Left ventricle myocardium inferior (tissue), 1 donor: ENCODE measurements at regions not wholly inside any gene's neighbourhood (a gene's known extent, or its start where the extent isn't known, plus 50 kb on each side); places are given as distances from the start of the nearest gene placed in this dataset.

ENCODE experiments used
- DNase-seq: peaks from one replicate; pipeline ENCODE4 v3.0.0-alpha.2; 2020
- H3K27ac ChIP-seq: fragments of 200-600 bp; replicated peaks from 2 replicates; pipeline ENCODE4 v1.8.0; 2021
- H3K27me3 ChIP-seq: fragments of 200-600 bp; 2 replicates; pipeline ENCODE4 v1.8.0; 2021; ENCODE audit warnings: low read depth
- H3K36me3 ChIP-seq: fragments of 200-600 bp; 2 replicates; pipeline ENCODE4 v1.8.0; 2021
- H3K4me1 ChIP-seq: fragments of 200-600 bp; 2 replicates; pipeline ENCODE4 v1.8.0; 2021
- H3K4me3 ChIP-seq: fragments of 200-600 bp; 2 replicates; pipeline ENCODE4 v1.8.0; 2021; ENCODE audit warnings: mild to moderate bottlenecking, moderate library complexity
- H3K9me3 ChIP-seq: fragments of 200-600 bp; replicated peaks from 2 replicates; pipeline ENCODE4 v1.8.0; 2021
- CTCF ChIP-seq: fragments of 200-600 bp; IDR thresholded peaks from 2 replicates; pipeline ENCODE4 v1.8.0; 2021; ENCODE audit warnings: antibody characterized with exemption, mild to moderate bottlenecking, borderline replicate concordance
- intact Hi-C: fragments of 100-400 bp; cut with micrococcal nuclease; formaldehyde crosslinking; loops from one replicate; pipeline ENCODE4 v1.11.0; 2022
- donor health status: DM: no; HTN: yes; CAD: no; lungs with severe emphysema.

GRCh38 chr18:57931038-57931437, 113.0 kb upstream of the NEDD4L start:
- H3K4me1 ChIP-seq = peaks cover 7% of the 10 kb centered on the region
- TF ChIP-seq CTCF = no peak
- intact Hi-C loops = no loop called here
- H3K27me3 ChIP-seq = no peaks in the 10 kb centered on the region
- no peak overlapping the region for H3K27ac ChIP-seq
- no peak for DNase-seq
- H3K4me3 ChIP-seq = no peak overlapping the region
- peaks cover 5% of the 10 kb centered on the region for H3K9me3 ChIP-seq
- H3K36me3 ChIP-seq = no peaks in the 10 kb centered on the region

- no peak for DNase-seq
- no peak for TF ChIP-seq CTCF
- Histone ChIP-seq H3K27me3 (no peaks in the 10 kb centered on the region), H3K27ac (no peak overlapping the region), H3K9me3 (peaks cover 5% of the 10 kb centered on the region), H3K4me1 (peaks cover 7% of the 10 kb centered on the region), H3K36me3 (no peaks in the 10 kb centered on the region), H3K4me3 (no peak overlapping the region)
- intact Hi-C loops = no loop called here
Measured at GRCh38 chr18:57930476-57930875, 113.5 kb upstream of the NEDD4L start.

GRCh38 chr18:57929922-57930321, 114.1 kb upstream of the NEDD4L start:
- Histone ChIP-seq H3K36me3 (no peaks in the 10 kb centered on the region), H3K27me3 (no peaks in the 10 kb centered on the region), H3K9me3 (peaks cover 5% of the 10 kb centered on the region), H3K4me1 (peaks cover 7% of the 10 kb centered on the region), H3K4me3 (no peak overlapping the region), H3K27ac (no peak overlapping the region)
- intact Hi-C loops = no loop called here
- DNase-seq = no peak
- no peak for TF ChIP-seq CTCF

DNA sequence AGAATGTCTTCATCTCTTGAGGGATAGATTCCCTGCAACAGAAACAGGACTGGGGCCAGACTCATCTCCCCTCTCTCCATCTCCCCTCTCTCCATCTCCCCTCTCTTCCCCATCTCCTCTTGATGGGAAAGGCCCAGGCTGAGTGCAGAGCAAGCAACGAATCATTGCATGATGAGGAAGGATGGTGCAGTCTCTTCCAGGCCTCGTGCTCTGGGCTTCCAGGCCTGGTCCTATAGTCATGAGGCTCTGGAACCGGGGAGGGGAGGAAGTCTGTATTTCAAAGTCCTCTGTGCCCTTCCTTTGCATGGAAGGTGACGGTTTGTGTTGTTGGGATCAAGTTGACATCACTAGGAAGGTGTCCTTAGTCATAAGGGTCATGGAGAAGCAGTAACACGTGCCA, 115.6 kb upstream of the NEDD4L start:
- no peak for DNase-seq
- H3K27ac ChIP-seq = no peak overlapping the region
- no peak for TF ChIP-seq CTCF
- no peaks in the 10 kb centered on the region for H3K36me3 ChIP-seq
- H3K9me3 ChIP-seq = peaks cover 5% of the 10 kb centered on the region
- intact Hi-C loops = no loop called here
- H3K4me1 ChIP-seq = peaks cover 7% of the 10 kb centered on the region
- no peaks in the 10 kb centered on the region for H3K27me3 ChIP-seq
- H3K4me3 ChIP-seq = no peak overlapping the region

GRCh38 chr18:57927511-57927910, 116.5 kb upstream of the NEDD4L start:
- intact Hi-C loops = no loop called here
- DNase-seq = no peak
- peaks cover under 1% of the 10 kb centered on the region for H3K9me3 ChIP-seq
- peaks cover 7% of the 10 kb centered on the region for H3K4me1 ChIP-seq
- H3K27ac ChIP-seq = no peak overlapping the region
- no peaks in the 10 kb centered on the region for H3K36me3 ChIP-seq
- H3K27me3 ChIP-seq = no peaks in the 10 kb centered on the region
- no peak overlapping the region for H3K4me3 ChIP-seq
- TF ChIP-seq CTCF = no peak

GRCh38 chr18:57925706-57926105, 118.3 kb upstream of the NEDD4L start:
- H3K9me3 ChIP-seq = no peaks in the 10 kb centered on the region
- DNase-seq = no peak
- TF ChIP-seq CTCF = no peak
- intact Hi-C loops = no loop called here
- no peaks in the 10 kb centered on the region for H3K27me3 ChIP-seq
- no peak overlapping the region for H3K27ac ChIP-seq
- H3K4me3 ChIP-seq = no peak overlapping the region
- no peaks in the 10 kb centered on the region for H3K36me3 ChIP-seq
- H3K4me1 ChIP-seq = peaks cover 4% of the 10 kb centered on the region
